ENCODE measurements at regions not wholly inside any gene's neighbourhood (a gene's known extent, or its start where the extent isn't known, plus 50 kb on each side); places are given as distances from the start of the nearest gene placed in this dataset.

GRCh38 chr2:8089596-8089995 lies 592.3 kb upstream of the ID2 start:
- H3K36me3 ChIP-seq, result no peaks in the 10 kb centered on the region
- H3K27me3 ChIP-seq, result no peaks in the 10 kb centered on the region
- H3K27ac ChIP-seq, result no peak overlapping the region
- DNase-seq (ENCODE audit: low read depth in 1 of 2, low spot score in 1 of 2), result peak in 1 of 2 donors; percentile 48
- H3K4me3 ChIP-seq, result no peak overlapping the region
- no peaks in the 10 kb centered on the region for H3K9me3 ChIP-seq (ENCODE audit: low read depth)
- TF ChIP-seq CTCF (IDR thresholded peaks at IDR 0.05; ENCODE audit: low read depth, low read length), result no peak
- H3K4me1 ChIP-seq (ENCODE audit: low read depth), result no peaks in the 10 kb centered on the region

- no peaks in the 10 kb centered on the region for H3K36me3 ChIP-seq
- H3K9me3 ChIP-seq (ENCODE audit: low read depth), result no peaks in the 10 kb centered on the region
- H3K27ac ChIP-seq, result no peak overlapping the region
- no peaks in the 10 kb centered on the region for H3K27me3 ChIP-seq
- DNase-seq (ENCODE audit: low read depth in 1 of 2, low spot score in 1 of 2), result peak; percentile 13 to 95
- no peaks in the 10 kb centered on the region for H3K4me1 ChIP-seq (ENCODE audit: low read depth)
- TF ChIP-seq CTCF (IDR thresholded peaks at IDR 0.05; ENCODE audit: low read depth, low read length), result no peak
- H3K4me3 ChIP-seq, result no peak overlapping the region
Observed at GRCh38 chr2:8090748-8091700, 590.8 kb upstream of the ID2 start.

GRCh38 chr2:8094526-8094925 lies 587.3 kb upstream of the ID2 start:
- Histone ChIP-seq H3K27ac (no peak overlapping the region), H3K27me3 (no peaks in the 10 kb centered on the region), H3K9me3 (ENCODE audit: low read depth) (no peaks in the 10 kb centered on the region), H3K4me3 (no peak overlapping the region), H3K36me3 (no peaks in the 10 kb centered on the region), H3K4me1 (ENCODE audit: low read depth) (no peaks in the 10 kb centered on the region)
- no peak for DNase-seq (ENCODE audit: low read depth in 1 of 2, low spot score in 1 of 2)
- TF ChIP-seq CTCF (IDR thresholded peaks at IDR 0.05; ENCODE audit: low read depth, low read length), result no peak

- no peaks in the 10 kb centered on the region for H3K27me3 ChIP-seq
- no peaks in the 10 kb centered on the region for H3K9me3 ChIP-seq (ENCODE audit: low read depth)
- no peak for DNase-seq (ENCODE audit: low read depth in 1 of 2, low spot score in 1 of 2)
- H3K4me1 ChIP-seq (ENCODE audit: low read depth), result no peaks in the 10 kb centered on the region
- H3K36me3 ChIP-seq, result no peaks in the 10 kb centered on the region
- TF ChIP-seq CTCF (IDR thresholded peaks at IDR 0.05; ENCODE audit: low read depth, low read length), result no peak
- H3K27ac ChIP-seq, result no peak overlapping the region
- H3K4me3 ChIP-seq, result no peak overlapping the region
Observed at GRCh38 chr2:8095978-8096377, 585.9 kb upstream of the ID2 start.

- no peak for TF ChIP-seq CTCF (IDR thresholded peaks at IDR 0.05; ENCODE audit: low read depth, low read length)
- Histone ChIP-seq H3K27me3 (no peaks in the 10 kb centered on the region), H3K9me3 (ENCODE audit: low read depth) (no peaks in the 10 kb centered on the region), H3K36me3 (no peaks in the 10 kb centered on the region), H3K4me3 (no peak overlapping the region), H3K4me1 (ENCODE audit: low read depth) (no peaks in the 10 kb centered on the region), H3K27ac (no peak overlapping the region)
- no peak for DNase-seq (ENCODE audit: low read depth in 1 of 2, low spot score in 1 of 2)
Observed at GRCh38 chr2:8096484-8096883, 585.4 kb upstream of the ID2 start.
